Activated CD4-positive, alpha-beta memory T cell treated with anti-CD3 and anti-CD28 coated beads, Interleukin-2, amount 10 ng/mL, durations not matched to agents 7 days and 5 days (primary cell): ENCODE measurements at regions not wholly inside any gene's neighbourhood (a gene's known extent, or its start where the extent isn't known, plus 50 kb on each side); places are given as distances from the start of the nearest gene placed in this dataset.

ENCODE experiments used
- CTCF ChIA-PET: fragments of 350-600 bp; sonication (Branson Sonifier 250); formaldehyde crosslinking; loops from one replicate; lab custom pipeline; 2021; ENCODE audit warnings: antibody characterized with exemption, inconsistent platforms; lab: Charles Lee
- POLR2A ChIA-PET: fragments of 350-600 bp; sonication (Branson Sonifier 250); formaldehyde crosslinking; loops from one replicate; lab custom pipeline; 2021; ENCODE audit warnings: antibody characterized with exemption; lab: Charles Lee
- DNase-seq: peaks from one replicate; pipeline ENCODE4 v3.0.0-alpha.2; 2020
- H3K27ac Mint-ChIP-seq: one replicate; pipeline ENCODE4 v1.8.0; 2021; ENCODE audit warnings: mild to moderate bottlenecking, mixed read lengths
- H3K27me3 Mint-ChIP-seq: one replicate; pipeline ENCODE4 v1.8.0; 2021; ENCODE audit warnings: mixed read lengths
- H3K36me3 Mint-ChIP-seq: one replicate; pipeline ENCODE4 v1.8.0; 2021; ENCODE audit warnings: low read depth, mixed read lengths
- H3K4me1 Mint-ChIP-seq: one replicate; pipeline ENCODE4 v1.8.0; 2021; ENCODE audit warnings: mixed read lengths
- H3K4me3 Mint-ChIP-seq: one replicate; pipeline ENCODE4 v1.8.0; 2021; ENCODE audit warnings: mild to moderate bottlenecking, mixed read lengths
- H3K9me3 Mint-ChIP-seq: one replicate; pipeline ENCODE4 v1.8.0; 2021; ENCODE audit warnings: mixed read lengths

GRCh38 chr11:134764966-134765365, 352.9 kb upstream of the B3GAT1 start:
- Mint-ChIP-seq H3K36me3 (no peaks in the 10 kb centered on the region), H3K4me1 (no peaks in the 10 kb centered on the region), H3K9me3 (peaks cover 5% of the 10 kb centered on the region), H3K27ac (no peak overlapping the region), H3K27me3 (peaks cover 2% of the 10 kb centered on the region), H3K4me3 (no peak overlapping the region)
- ChIA-PET CTCF (no interaction called here), POLR2A (no interaction called here)
- no peak for DNase-seq

GRCh38 chr11:134764367-134764766, 352.3 kb upstream of the B3GAT1 start:
- Mint-ChIP-seq H3K9me3 (peaks cover 5% of the 10 kb centered on the region), H3K36me3 (no peaks in the 10 kb centered on the region)
- CTCF ChIA-PET = no interaction called here

GRCh38 chr11:134763030-134763388, 351.0 kb upstream of the B3GAT1 start:
- no peaks in the 10 kb centered on the region for H3K36me3 Mint-ChIP-seq
- no peak overlapping the region for H3K27ac Mint-ChIP-seq
- no peak overlapping the region for H3K4me3 Mint-ChIP-seq
- DNase-seq = no peak
- POLR2A ChIA-PET = no interaction called here
- CTCF ChIA-PET = no interaction called here
- no peaks in the 10 kb centered on the region for H3K27me3 Mint-ChIP-seq
- no peaks in the 10 kb centered on the region for H3K4me1 Mint-ChIP-seq
- peaks cover 5% of the 10 kb centered on the region for H3K9me3 Mint-ChIP-seq

More at GRCh38 chr11:134764367-134764766, 352.3 kb upstream of the B3GAT1 start:
- no peak overlapping the region for H3K4me3 Mint-ChIP-seq
- POLR2A ChIA-PET = no interaction called here
- H3K27me3 Mint-ChIP-seq = peaks cover 2% of the 10 kb centered on the region
- DNase-seq = no peak
- no peak overlapping the region for H3K27ac Mint-ChIP-seq
- no peaks in the 10 kb centered on the region for H3K4me1 Mint-ChIP-seq

GRCh38 chr11:134762248-134763029, 350.4 kb upstream of the B3GAT1 start:
- H3K4me1 Mint-ChIP-seq = no peaks in the 10 kb centered on the region
- H3K9me3 Mint-ChIP-seq = peaks cover 5% of the 10 kb centered on the region
- ChIA-PET CTCF (no interaction called here), POLR2A (no interaction called here)
- H3K4me3 Mint-ChIP-seq = no peak overlapping the region
- no peaks in the 10 kb centered on the region for H3K36me3 Mint-ChIP-seq
- H3K27ac Mint-ChIP-seq = no peak overlapping the region
- H3K27me3 Mint-ChIP-seq = no peaks in the 10 kb centered on the region
- no peak for DNase-seq

GRCh38 chr11:134761926-134762247, 349.8 kb upstream of the B3GAT1 start:
- Mint-ChIP-seq H3K4me1 (no peaks in the 10 kb centered on the region), H3K27ac (no peak overlapping the region), H3K4me3 (no peak overlapping the region), H3K9me3 (peaks cover 2% of the 10 kb centered on the region), H3K27me3 (no peaks in the 10 kb centered on the region), H3K36me3 (no peaks in the 10 kb centered on the region)
- DNase-seq = no peak
- ChIA-PET POLR2A (no interaction called here), CTCF (no interaction called here)

GRCh38 chr11:134761386-134761785, 349.3 kb upstream of the B3GAT1 start:
- POLR2A ChIA-PET = no interaction called here
- Mint-ChIP-seq H3K9me3 (no peaks in the 10 kb centered on the region), H3K4me3 (no peak overlapping the region), H3K27ac (no peak overlapping the region), H3K36me3 (no peaks in the 10 kb centered on the region), H3K27me3 (no peaks in the 10 kb centered on the region), H3K4me1 (no peaks in the 10 kb centered on the region)
- CTCF ChIA-PET = no interaction called here
- no peak for DNase-seq

GRCh38 chr11:134760957-134761356, 348.9 kb upstream of the B3GAT1 start:
- no peak for DNase-seq
- Mint-ChIP-seq H3K27ac (no peak overlapping the region), H3K4me1 (no peaks in the 10 kb centered on the region), H3K4me3 (no peak overlapping the region), H3K36me3 (no peaks in the 10 kb centered on the region), H3K27me3 (no peaks in the 10 kb centered on the region), H3K9me3 (no peaks in the 10 kb centered on the region)
- POLR2A ChIA-PET = no interaction called here
- CTCF ChIA-PET = no interaction called here

GRCh38 chr11:134760299-134760698, 348.3 kb upstream of the B3GAT1 start:
- CTCF ChIA-PET = no interaction called here

GRCh38 chr11:134759855-134760254, 347.8 kb upstream of the B3GAT1 start:
- DNase-seq = no peak
- CTCF ChIA-PET = no interaction called here
- Mint-ChIP-seq H3K27ac (no peak overlapping the region), H3K9me3 (no peaks in the 10 kb centered on the region), H3K4me3 (no peak overlapping the region), H3K27me3 (no peaks in the 10 kb centered on the region), H3K4me1 (no peaks in the 10 kb centered on the region), H3K36me3 (no peaks in the 10 kb centered on the region)
- POLR2A ChIA-PET = no interaction called here

More at GRCh38 chr11:134760299-134760698, 348.3 kb upstream of the B3GAT1 start:
- POLR2A ChIA-PET = no interaction called here
- Mint-ChIP-seq H3K36me3 (no peaks in the 10 kb centered on the region), H3K4me1 (no peaks in the 10 kb centered on the region), H3K9me3 (no peaks in the 10 kb centered on the region), H3K4me3 (no peak overlapping the region), H3K27me3 (no peaks in the 10 kb centered on the region), H3K27ac (no peak overlapping the region)
- DNase-seq = no peak

GRCh38 chr11:134759274-134759673, 347.2 kb upstream of the B3GAT1 start:
- Mint-ChIP-seq H3K27me3 (no peaks in the 10 kb centered on the region), H3K9me3 (no peaks in the 10 kb centered on the region), H3K4me1 (no peaks in the 10 kb centered on the region), H3K27ac (no peak overlapping the region), H3K4me3 (no peak overlapping the region), H3K36me3 (no peaks in the 10 kb centered on the region)
- DNase-seq = no peak
- CTCF ChIA-PET = no interaction called here
- POLR2A ChIA-PET = no interaction called here

- ChIA-PET POLR2A (no interaction called here), CTCF (no interaction called here)
- no peaks in the 10 kb centered on the region for H3K27me3 Mint-ChIP-seq
- DNase-seq = no peak
- no peaks in the 10 kb centered on the region for H3K9me3 Mint-ChIP-seq
- no peak overlapping the region for H3K27ac Mint-ChIP-seq
- H3K4me3 Mint-ChIP-seq = no peak overlapping the region
- H3K4me1 Mint-ChIP-seq = no peaks in the 10 kb centered on the region
- H3K36me3 Mint-ChIP-seq = no peaks in the 10 kb centered on the region
Observed at GRCh38 chr11:134758342-134758931, 346.4 kb upstream of the B3GAT1 start.

- ChIA-PET CTCF (no interaction called here), POLR2A (no interaction called here)
- Mint-ChIP-seq H3K4me3 (no peak overlapping the region), H3K36me3 (no peaks in the 10 kb centered on the region), H3K27me3 (no peaks in the 10 kb centered on the region), H3K9me3 (no peaks in the 10 kb centered on the region), H3K4me1 (no peaks in the 10 kb centered on the region), H3K27ac (no peak overlapping the region)
- no peak for DNase-seq
Observed at GRCh38 chr11:134757633-134758032, 345.6 kb upstream of the B3GAT1 start.

GRCh38 chr11:134756811-134757540, 344.9 kb upstream of the B3GAT1 start:
- CTCF ChIA-PET = no interaction called here

More at GRCh38 chr11:134756811-134757540, 344.9 kb upstream of the B3GAT1 start:
- H3K27ac Mint-ChIP-seq = no peak overlapping the region
- no peaks in the 10 kb centered on the region for H3K36me3 Mint-ChIP-seq
- POLR2A ChIA-PET = no interaction called here
- no peak for DNase-seq
- no peaks in the 10 kb centered on the region for H3K4me1 Mint-ChIP-seq
- H3K9me3 Mint-ChIP-seq = no peaks in the 10 kb centered on the region
- H3K4me3 Mint-ChIP-seq = no peak overlapping the region
- no peaks in the 10 kb centered on the region for H3K27me3 Mint-ChIP-seq
